Vagina (tissue), 2 donors: ENCODE measurements at regions not wholly inside any gene's neighbourhood (a gene's known extent, or its start where the extent isn't known, plus 50 kb on each side); places are given as distances from the start of the nearest gene placed in this dataset.

Experiments used
- POLR2A ChIP-seq, 2 donors: fragments of 450-650 bp; IDR thresholded peaks; one replicate each; pipeline ENCODE4 v1.6.1; 2017; ENCODE audit warnings: antibody characterized with exemption in 2 of 2, mild to moderate bottlenecking in 2 of 2, moderate library complexity in 2 of 2
- POLR2AphosphoS5 ChIP-seq, 2 donors: sonication (generic); formaldehyde crosslinking; IDR thresholded peaks; one replicate each; pipeline ENCODE4 v1.9.0; 2017; ENCODE audit warnings: antibody characterized with exemption in 2 of 2, mild to moderate bottlenecking in 2 of 2, low read depth in 1 of 2; ENCODE audit not compliant: insufficient read depth in 1 of 2
- TF ChIP-seq, protein P1 (sequence below), 3 experiments: fragments of 450-650 bp in 2 of 3; fragments of 200-600 bp in 1 of 3; sonication (generic) in 1 of 3; IDR thresholded peaks; one replicate each; pipeline ENCODE4 v1.5.1; 2017 to 2019; ENCODE audit warnings: antibody characterized with exemption in 3 of 3, mild to moderate bottlenecking in 2 of 3, moderate library complexity in 2 of 3

DNA sequence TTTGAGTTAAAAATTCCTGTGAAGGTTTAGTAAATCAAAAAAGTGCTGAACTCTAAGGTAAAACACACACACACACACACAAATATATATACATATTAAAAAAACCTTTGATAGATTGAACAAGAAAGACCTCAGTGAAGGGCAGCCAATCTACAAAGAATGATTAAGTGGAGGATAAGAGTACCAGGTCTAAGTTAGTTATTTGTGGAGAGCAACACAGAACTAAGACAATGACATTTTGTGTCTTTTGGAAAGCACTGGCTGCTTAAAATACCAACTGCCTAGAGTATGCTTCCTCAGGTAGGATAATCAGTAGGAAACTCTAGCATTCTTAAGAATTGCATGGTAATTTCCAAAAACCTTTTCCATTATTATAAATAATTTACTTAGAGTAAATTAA, 481.4 kb upstream of the SYT4 start:
- no peak for TF ChIP-seq POLR2A (IDR thresholded peaks at IDR 0.05)
- TF ChIP-seq, protein P1, sequence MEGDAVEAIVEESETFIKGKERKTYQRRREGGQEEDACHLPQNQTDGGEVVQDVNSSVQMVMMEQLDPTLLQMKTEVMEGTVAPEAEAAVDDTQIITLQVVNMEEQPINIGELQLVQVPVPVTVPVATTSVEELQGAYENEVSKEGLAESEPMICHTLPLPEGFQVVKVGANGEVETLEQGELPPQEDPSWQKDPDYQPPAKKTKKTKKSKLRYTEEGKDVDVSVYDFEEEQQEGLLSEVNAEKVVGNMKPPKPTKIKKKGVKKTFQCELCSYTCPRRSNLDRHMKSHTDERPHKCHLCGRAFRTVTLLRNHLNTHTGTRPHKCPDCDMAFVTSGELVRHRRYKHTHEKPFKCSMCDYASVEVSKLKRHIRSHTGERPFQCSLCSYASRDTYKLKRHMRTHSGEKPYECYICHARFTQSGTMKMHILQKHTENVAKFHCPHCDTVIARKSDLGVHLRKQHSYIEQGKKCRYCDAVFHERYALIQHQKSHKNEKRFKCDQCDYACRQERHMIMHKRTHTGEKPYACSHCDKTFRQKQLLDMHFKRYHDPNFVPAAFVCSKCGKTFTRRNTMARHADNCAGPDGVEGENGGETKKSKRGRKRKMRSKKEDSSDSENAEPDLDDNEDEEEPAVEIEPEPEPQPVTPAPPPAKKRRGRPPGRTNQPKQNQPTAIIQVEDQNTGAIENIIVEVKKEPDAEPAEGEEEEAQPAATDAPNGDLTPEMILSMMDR (IDR thresholded peaks at IDR 0.05) = no peak
- TF ChIP-seq POLR2AphosphoS5 (IDR thresholded peaks at IDR 0.05; ENCODE audit: insufficient read depth in 1 of 2, low read depth in 1 of 2) = no peak
